K562 (cell line): ENCODE measurements at regions not wholly inside any gene's neighbourhood (a gene's known extent, or its start where the extent isn't known, plus 50 kb on each side); places are given as distances from the start of the nearest gene placed in this dataset.

Experiments
- ATAC-seq: fragments of 200-7000 bp; cut with Tn5 transposase; 3 replicates; pipeline ENCODE4 v1.9.1; 2020; ENCODE audit warnings: moderate library complexity
- BruUV-seq: library from RNA; stranded (reverse); fragments of 400-500 nt; replicated peaks from 2 replicates; lab custom pipeline; 2021; lab: Mats Ljungman, UMichigan
- CTCF ChIA-PET: fragments of 300-600 bp; formaldehyde crosslinking; extraction: SDS; loops from one replicate; lab custom pipeline; 2021; ENCODE audit warnings: low intra/inter-chr PET ratio; lab: Yijun Ruan, JAX
- POLR2A ChIA-PET: fragments of 300-600, 350-650 bp; sonication (Branson Sonifier 250); formaldehyde crosslinking; extraction: SDS; loops from one replicate; lab custom pipeline; 2021; ENCODE audit warnings: antibody characterized with exemption, inconsistent platforms; lab: Yijun Ruan, JAX
- DNase-seq, 4 experiments: peaks; one replicate each; pipeline versions ENCODE4 v3.0.0 to v3.0.0-alpha.2; 2011 to 2018; ENCODE audit warnings: low spot score in 3 of 4, mixed read lengths in 3 of 4; ENCODE audit errors: extremely low read depth in 1 of 4
- FAIRE-seq: peaks from 2 replicates; lab custom pipeline; 2011; peaks lifted over from hg19 to GRCh38; lab: Jason Lieb, UNC
- H2AFZ ChIP-seq: 2 replicates; pipeline ENCODE4 v1.6.0; 2011; ENCODE audit warnings: low read depth, low read length, control low read depth, inconsistent platforms
- H3K27ac ChIP-seq: fragments of 200-600 bp; 3 replicates; pipeline ENCODE4 v1.8.0; 2011; ENCODE audit warnings: low read depth, mild to moderate bottlenecking, control low read depth, inconsistent platforms, low read length, moderate library complexity, mixed read lengths; ENCODE audit errors: extremely low read depth
- H3K27me3 ChIP-seq, 2 experiments: fragments of 300-600 bp in 1 of 2; 2 replicates in 1 of 2; 3 replicates in 1 of 2; pipeline versions ENCODE4 v1.6.0 to v1.8.0; 2011; ENCODE audit warnings: inconsistent platforms in 2 of 2, low read length in 2 of 2, mild to moderate bottlenecking in 1 of 2, mixed read lengths in 1 of 2, moderate library complexity in 1 of 2; ENCODE audit not compliant: control insufficient read depth in 2 of 2, insufficient read depth in 2 of 2
- H3K36me3 ChIP-seq: fragments of 300-600 bp; 3 replicates; pipeline ENCODE4 v1.8.0; 2011; ENCODE audit warnings: mild to moderate bottlenecking, low read length, inconsistent platforms; ENCODE audit not compliant: control insufficient read depth, insufficient read depth
- H3K4me1 ChIP-seq, 2 experiments: fragments of 200-600 bp in 1 of 2; replicated peaks in 1 of 2; 2 replicates in 1 of 2; 3 replicates in 1 of 2; pipeline versions ENCODE4 v1.5.1 to v1.8.0; 2011; ENCODE audit warnings: inconsistent platforms in 2 of 2, low read length in 2 of 2, mild to moderate bottlenecking in 1 of 2, mixed read lengths in 1 of 2, moderate library complexity in 1 of 2; ENCODE audit not compliant: control insufficient read depth in 2 of 2, insufficient read depth in 2 of 2
- H3K4me2 ChIP-seq: 2 replicates; pipeline ENCODE4 v1.6.1; 2011; ENCODE audit warnings: low read length, control low read depth, inconsistent platforms, mixed read lengths; ENCODE audit not compliant: insufficient read depth
- H3K4me3 ChIP-seq: fragments of 200-600 bp; sonication (generic), shearing (Covaris generic); 2 replicates; pipeline ENCODE4 v1.5.1; 2016; ENCODE audit warnings: control low read depth, inconsistent platforms
- H3K79me2 ChIP-seq: fragments of 200-600 bp; 3 replicates; pipeline ENCODE4 v1.8.0; 2011; ENCODE audit warnings: low read length, inconsistent platforms; ENCODE audit not compliant: control insufficient read depth, insufficient read depth
- H3K9ac ChIP-seq, 2 experiments: 2 replicates each; pipeline versions ENCODE4 v1.6.0 to v1.6.1; 2011; ENCODE audit warnings: low read depth in 2 of 2, low read length in 2 of 2, control low read depth in 1 of 2, inconsistent platforms in 1 of 2, mild to moderate bottlenecking in 1 of 2, mixed read lengths in 1 of 2; ENCODE audit not compliant: insufficient read depth in 1 of 2
- H3K9me1 ChIP-seq: one replicate; pipeline ENCODE4 v1.6.0; 2011; ENCODE audit warnings: inconsistent platforms, mild to moderate bottlenecking, low read length, moderate library complexity; ENCODE audit not compliant: control insufficient read depth, insufficient read depth
- H3K9me3 ChIP-seq: replicated peaks from 2 replicates; pipeline ENCODE4 v1.5.1; 2011; ENCODE audit warnings: low read depth, low read length, inconsistent platforms; ENCODE audit not compliant: control insufficient read depth, insufficient read depth
- H4K20me1 ChIP-seq: replicated peaks from 2 replicates; pipeline ENCODE4 v1.6.1; 2011; ENCODE audit warnings: low read length, inconsistent platforms, mixed read lengths; ENCODE audit not compliant: control insufficient read depth, insufficient read depth
- EP300 ChIP-seq: IDR thresholded peaks from 2 replicates; pipeline ENCODE4 v1.6.1; 2012; ENCODE audit warnings: low read length, improper control_type of control experiment
- PML ChIP-seq: IDR thresholded peaks from 2 replicates; pipeline ENCODE4 v1.6.1; 2012; ENCODE audit warnings: low read length, inconsistent platforms
- TEAD2 ChIP-seq: fragments of 450-650 bp; IDR thresholded peaks from 2 replicates; pipeline ENCODE4 v1.6.1; 2016; ENCODE audit warnings: missing genetic modification characterization, control low read depth, missing compliant biosample characterization
- U2AF2 ChIP-seq: fragments of 200-400 bp; formaldehyde crosslinking; optimal IDR thresholded peaks from 2 replicates; pipeline ENCODE3; 2017; ENCODE audit warnings: low read depth, mild to moderate bottlenecking, low read length
- ZNF134 ChIP-seq: fragments of 250-450 bp; sonication (Bioruptor Pico); conservative IDR thresholded peaks from 2 replicates; pipeline ENCODE4 v1.4.0; 2020
- ZNF583 ChIP-seq: fragments of 250-450 bp; sonication (Bioruptor Pico); IDR thresholded peaks from 2 replicates; pipeline ENCODE4 v1.4.0; 2020
- ZNF586 ChIP-seq: fragments of 450-650 bp; formaldehyde crosslinking; conservative IDR thresholded peaks from 2 replicates; pipeline ENCODE4 v1.4.0; 2020; ENCODE audit warnings: mild to moderate bottlenecking, moderate library complexity
- WGBS: fragments of 100-300 bp; shearing (Covaris generic); methylation state at CpG from one replicate; pipeline ENCODE4 v1.1.6; 2016; ENCODE audit warnings: low coverage, mixed read lengths; ENCODE audit not compliant: insufficient coverage; ENCODE audit errors: missing lambda C conversion rate; 5-methylcytosine and 5-hydroxymethylcytosine counted together
- in situ Hi-C: fragments of 300-500 bp; cut with MboI; formaldehyde crosslinking; loops from 4 replicates; pipeline ENCODE4 v1.15.0; 2018; ENCODE audit warnings: inconsistent platforms, mixed read lengths
- intact Hi-C: fragments of 100-400 bp; cut with micrococcal nuclease; formaldehyde crosslinking; loops from 2 replicates; pipeline ENCODE4 v1.14.2; 2022
- TF ChIP-seq, protein P1 (sequence below): fragments of 450-650 bp; conservative IDR thresholded peaks from 2 replicates; pipeline ENCODE4 v1.6.1; 2016; ENCODE audit warnings: missing genetic modification characterization, low read depth, mild to moderate bottlenecking, missing compliant biosample characterization, moderate library complexity
- TF ChIP-seq, protein P2 (sequence below): sonication (generic); formaldehyde crosslinking; IDR thresholded peaks from 2 replicates; pipeline ENCODE4 v1.8.0; 2022; ENCODE audit warnings: mild to moderate bottlenecking, missing genetic modification reagents
- TF ChIP-seq, protein P3 (sequence below): fragments of 250-450 bp; sonication (Bioruptor Pico); IDR thresholded peaks from 2 replicates; pipeline ENCODE4 v1.5.0; 2021; ENCODE audit warnings: mild to moderate bottlenecking, moderate library complexity
- TF ChIP-seq, protein P4 (sequence below): fragments of 250-450 bp; sonication (Bioruptor Pico); IDR thresholded peaks from 2 replicates; pipeline ENCODE4 v1.4.0; 2020

DNA sequence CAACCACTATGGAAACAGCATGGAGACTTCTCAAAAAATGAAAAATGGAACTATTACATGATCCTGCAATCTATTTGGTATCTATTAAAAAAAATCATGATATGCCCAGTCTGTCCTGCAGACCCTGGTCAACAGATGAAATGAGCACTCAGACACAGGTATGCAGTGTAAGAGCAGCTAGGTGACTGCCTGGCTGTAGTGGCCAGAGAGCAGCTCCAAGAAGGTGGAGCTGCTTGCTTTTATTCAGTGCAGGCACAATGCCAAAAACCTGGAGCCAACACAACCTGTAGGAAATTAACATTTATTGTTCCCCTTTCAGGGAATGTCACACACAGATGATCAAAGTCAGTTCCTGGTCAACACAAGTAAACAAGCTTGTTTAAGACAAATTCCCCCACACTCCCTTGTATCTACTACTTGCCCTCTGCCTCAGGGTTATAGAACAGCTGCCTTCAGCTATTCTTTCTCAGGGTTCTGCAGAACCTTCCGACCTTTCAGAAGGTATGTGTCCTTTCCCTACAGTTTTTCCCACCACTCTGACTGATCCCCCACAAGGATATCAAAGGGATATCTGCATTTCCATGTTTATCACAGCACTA is 933.7 kb upstream of the SLITRK5 start:
- H3K9ac ChIP-seq = no peak overlapping the region
- no peak overlapping the region for H2AFZ ChIP-seq
- 0% methylated on average over 1 of the region's 1 CpG for WGBS
- no peaks in the 10 kb centered on the region for H3K9me3 ChIP-seq
- no peaks in the 10 kb centered on the region for H3K4me1 ChIP-seq
- TF ChIP-seq TEAD2 (tag) (no peak), EP300 (no peak), U2AF2 (no peak), ZNF583 (CRISPR knock-in tag) (no peak), ZNF586 (CRISPR knock-in tag) (no peak), PML (no peak), ZNF134 (no peak)
- TF ChIP-seq, protein P1, sequence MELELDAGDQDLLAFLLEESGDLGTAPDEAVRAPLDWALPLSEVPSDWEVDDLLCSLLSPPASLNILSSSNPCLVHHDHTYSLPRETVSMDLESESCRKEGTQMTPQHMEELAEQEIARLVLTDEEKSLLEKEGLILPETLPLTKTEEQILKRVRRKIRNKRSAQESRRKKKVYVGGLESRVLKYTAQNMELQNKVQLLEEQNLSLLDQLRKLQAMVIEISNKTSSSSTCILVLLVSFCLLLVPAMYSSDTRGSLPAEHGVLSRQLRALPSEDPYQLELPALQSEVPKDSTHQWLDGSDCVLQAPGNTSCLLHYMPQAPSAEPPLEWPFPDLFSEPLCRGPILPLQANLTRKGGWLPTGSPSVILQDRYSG (tag) = no peak
- TF ChIP-seq, protein P2, sequence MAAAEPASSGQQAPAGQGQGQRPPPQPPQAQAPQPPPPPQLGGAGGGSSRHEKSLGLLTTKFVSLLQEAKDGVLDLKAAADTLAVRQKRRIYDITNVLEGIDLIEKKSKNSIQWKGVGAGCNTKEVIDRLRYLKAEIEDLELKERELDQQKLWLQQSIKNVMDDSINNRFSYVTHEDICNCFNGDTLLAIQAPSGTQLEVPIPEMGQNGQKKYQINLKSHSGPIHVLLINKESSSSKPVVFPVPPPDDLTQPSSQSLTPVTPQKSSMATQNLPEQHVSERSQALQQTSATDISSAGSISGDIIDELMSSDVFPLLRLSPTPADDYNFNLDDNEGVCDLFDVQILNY (CRISPR knock-in tag) = no peak
- TF ChIP-seq, protein P3, sequence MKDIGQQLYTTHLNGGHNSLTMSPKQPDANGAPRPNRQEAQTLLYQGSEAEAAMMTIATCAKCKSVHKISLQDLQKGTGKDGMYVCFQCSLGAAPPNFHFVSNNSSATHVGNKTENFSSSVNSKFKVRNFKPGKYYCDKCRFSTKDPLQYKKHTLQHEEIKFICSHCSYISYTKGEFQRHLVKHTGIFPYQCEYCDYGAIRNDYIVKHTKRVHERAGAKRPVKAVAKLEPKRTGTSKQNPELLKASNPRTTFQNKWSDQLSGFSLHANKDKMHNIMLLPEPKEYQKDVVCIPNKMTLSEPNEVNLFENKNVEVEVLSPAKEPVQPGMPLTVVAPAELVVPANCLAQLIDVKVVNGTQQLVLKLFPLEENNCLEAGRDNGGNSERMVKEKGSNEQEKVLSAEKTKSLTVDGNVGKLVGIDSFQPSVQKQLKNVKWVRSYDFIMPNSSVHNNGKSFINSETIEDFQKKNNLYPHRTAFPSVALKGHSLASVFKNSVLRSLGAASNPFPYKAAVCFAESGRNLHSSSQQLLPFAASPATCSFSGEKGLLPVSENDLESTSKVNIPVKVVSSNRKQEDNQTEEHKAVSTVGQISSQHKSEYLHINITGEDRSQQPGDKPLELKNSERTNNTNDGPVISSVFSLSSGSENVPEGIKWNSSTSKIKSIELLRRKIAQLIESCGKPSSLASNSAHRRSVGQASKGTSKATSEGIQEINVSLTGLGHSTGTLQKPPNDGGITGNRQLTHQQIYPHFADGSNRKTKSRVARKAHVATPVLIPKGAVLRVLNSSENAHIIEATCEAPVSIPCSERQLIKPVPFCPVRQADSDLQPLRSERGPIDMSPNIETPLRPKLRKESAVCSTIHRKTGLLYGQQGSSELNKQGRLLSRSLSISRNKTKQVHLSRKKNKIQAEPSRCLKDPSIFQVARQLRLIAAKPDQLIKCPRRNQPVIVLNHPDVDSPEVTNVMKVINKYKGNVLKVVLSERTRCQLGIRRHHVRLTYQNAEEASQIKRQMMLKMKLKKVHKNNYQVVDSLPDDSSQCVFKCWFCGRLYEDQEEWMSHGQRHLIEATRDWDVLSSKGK (CRISPR knock-in tag) = no peak
- TF ChIP-seq, protein P4, sequence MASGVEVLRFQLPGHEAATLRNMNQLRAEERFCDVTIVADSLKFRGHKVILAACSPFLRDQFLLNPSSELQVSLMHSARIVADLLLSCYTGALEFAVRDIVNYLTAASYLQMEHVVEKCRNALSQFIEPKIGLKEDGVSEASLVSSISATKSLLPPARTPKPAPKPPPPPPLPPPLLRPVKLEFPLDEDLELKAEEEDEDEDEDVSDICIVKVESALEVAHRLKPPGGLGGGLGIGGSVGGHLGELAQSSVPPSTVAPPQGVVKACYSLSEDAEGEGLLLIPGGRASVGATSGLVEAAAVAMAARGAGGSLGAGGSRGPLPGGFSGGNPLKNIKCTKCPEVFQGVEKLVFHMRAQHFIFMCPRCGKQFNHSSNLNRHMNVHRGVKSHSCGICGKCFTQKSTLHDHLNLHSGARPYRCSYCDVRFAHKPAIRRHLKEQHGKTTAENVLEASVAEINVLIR (CRISPR knock-in tag) = no peak
- H3K27me3 ChIP-seq = no peaks in the 10 kb centered on the region
- ATAC-seq (no peak), FAIRE-seq (no peak), DNase-seq (no peak)
- no TSS peak for BruUV-seq
- in situ Hi-C loops (no loop called here), intact Hi-C loops (no loop called here)
- no peak overlapping the region for H3K27ac ChIP-seq
- CTCF ChIA-PET = no interaction called here
- H3K79me2 ChIP-seq = no peaks in the 10 kb centered on the region
- no peak overlapping the region for H3K4me2 ChIP-seq
- no peak overlapping the region for H3K4me3 ChIP-seq
- H3K36me3 ChIP-seq = no peaks in the 10 kb centered on the region
- no peaks in the 10 kb centered on the region for H4K20me1 ChIP-seq
- no peaks in the 10 kb centered on the region for H3K9me1 ChIP-seq
- POLR2A ChIA-PET = no interaction called here
